ENCODE measurements at regions not wholly inside any gene's neighbourhood (a gene's known extent, or its start where the extent isn't known, plus 50 kb on each side); places are given as distances from the start of the nearest gene placed in this dataset.

- no peak for DNase-seq (ENCODE audit: low read depth, low spot score)
- in situ Hi-C loops (cut with HindIII; ENCODE audit: low pct_unique_long_range_greater_than_20kb, low sequenced_read_pairs) = no loop called here
Observed at GRCh38 chr5:44665101-44665701, 143.5 kb upstream of the MRPS30 start.

DNA sequence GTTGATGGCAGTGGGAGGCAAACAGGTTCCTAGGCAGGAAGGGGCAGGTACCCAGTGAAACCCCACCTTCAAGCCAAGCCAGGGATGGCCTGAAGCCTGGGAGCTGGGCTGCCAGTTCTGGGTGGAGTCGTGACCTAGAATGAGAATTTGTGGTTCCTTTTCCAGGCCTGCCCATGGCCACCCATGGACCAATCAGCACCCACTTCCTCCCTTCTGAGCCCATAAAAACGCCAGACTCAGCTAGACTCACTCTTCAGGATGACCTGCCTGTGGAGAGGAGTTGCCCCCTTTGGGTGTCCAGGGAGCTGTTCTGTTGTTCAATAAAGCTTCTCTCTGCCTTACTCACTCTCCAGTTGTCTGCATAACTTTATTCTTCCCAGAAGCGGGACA, 144.0 kb upstream of the MRPS30 start:
- DNase-seq (ENCODE audit: low read depth, low spot score) = no peak
- in situ Hi-C loops (cut with HindIII; ENCODE audit: low pct_unique_long_range_greater_than_20kb, low sequenced_read_pairs) = no loop called here

GRCh38 chr5:44663991-44664710, 144.6 kb upstream of the MRPS30 start:
- in situ Hi-C loops (cut with HindIII; ENCODE audit: low pct_unique_long_range_greater_than_20kb, low sequenced_read_pairs) = no loop called here
- DNase-seq (ENCODE audit: low read depth, low spot score) = no peak

DNA sequence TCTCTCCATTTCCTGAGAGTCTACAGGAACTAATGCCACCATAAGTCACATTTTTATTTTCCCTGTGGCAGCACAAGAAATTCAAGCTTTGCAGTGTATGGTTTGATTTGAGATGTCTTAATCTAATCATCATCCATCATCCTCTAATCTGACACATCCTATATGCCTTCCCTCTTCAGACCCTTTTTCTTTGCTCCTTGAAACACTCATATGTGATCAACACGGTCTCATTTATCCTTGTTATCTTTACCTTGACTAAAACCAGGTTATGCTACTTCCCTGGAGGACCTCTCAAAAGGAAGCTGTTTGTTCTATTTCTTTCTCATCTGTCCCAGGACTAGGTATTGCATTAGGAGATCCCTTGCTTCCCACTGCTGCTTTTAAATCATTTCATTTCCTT, 146.9 kb upstream of the MRPS30 start:
- in situ Hi-C loops (cut with HindIII; ENCODE audit: low pct_unique_long_range_greater_than_20kb, low sequenced_read_pairs) = no loop called here

DNA sequence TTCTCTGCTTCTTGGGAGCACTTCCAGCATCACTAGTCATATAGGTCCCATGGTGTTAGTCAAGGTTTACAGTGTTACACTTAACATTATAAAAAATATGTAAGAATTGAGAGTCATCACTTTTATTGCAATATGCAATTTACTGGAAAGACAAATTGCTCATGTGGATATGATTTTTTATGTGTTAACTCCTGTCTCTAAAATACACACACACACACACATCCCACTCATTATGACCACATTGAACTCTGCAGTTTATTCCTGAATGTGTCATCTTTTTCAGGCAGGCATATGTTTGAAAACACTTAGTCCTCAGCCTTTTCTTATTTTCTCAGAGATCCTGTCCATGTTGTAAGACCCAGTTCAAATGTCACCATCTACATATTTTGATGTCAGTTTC, 148.5 kb upstream of the MRPS30 start:
- in situ Hi-C loops (cut with HindIII; ENCODE audit: low pct_unique_long_range_greater_than_20kb, low sequenced_read_pairs) = no loop called here
- DNase-seq (ENCODE audit: low read depth, low spot score) = no peak

More for the DNA sequence above, 146.9 kb upstream of the MRPS30 start:
- no peak for DNase-seq (ENCODE audit: low read depth, low spot score)

DNA sequence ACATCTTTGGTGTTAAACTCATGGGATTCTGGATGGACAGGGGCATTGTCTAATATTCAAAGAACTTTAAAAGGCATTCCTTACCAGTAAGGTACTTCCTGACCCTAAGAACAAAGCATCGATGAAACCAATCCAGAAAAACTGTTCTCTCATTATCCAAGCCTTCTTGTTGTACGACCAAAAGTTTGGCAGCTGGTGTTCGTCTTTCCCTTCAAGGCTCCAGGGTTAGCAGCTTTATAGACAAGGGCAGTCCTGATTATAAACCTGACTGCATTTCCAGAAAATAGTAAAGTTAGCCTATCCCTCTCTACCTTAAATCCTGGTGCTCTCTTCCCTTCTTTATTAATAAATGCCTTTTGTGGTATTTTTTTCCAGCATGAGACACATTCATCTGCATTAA, 149.4 kb upstream of the MRPS30 start:
- in situ Hi-C loops (cut with HindIII; ENCODE audit: low pct_unique_long_range_greater_than_20kb, low sequenced_read_pairs) = no loop called here
- DNase-seq (ENCODE audit: low read depth, low spot score) = no peak

DNA sequence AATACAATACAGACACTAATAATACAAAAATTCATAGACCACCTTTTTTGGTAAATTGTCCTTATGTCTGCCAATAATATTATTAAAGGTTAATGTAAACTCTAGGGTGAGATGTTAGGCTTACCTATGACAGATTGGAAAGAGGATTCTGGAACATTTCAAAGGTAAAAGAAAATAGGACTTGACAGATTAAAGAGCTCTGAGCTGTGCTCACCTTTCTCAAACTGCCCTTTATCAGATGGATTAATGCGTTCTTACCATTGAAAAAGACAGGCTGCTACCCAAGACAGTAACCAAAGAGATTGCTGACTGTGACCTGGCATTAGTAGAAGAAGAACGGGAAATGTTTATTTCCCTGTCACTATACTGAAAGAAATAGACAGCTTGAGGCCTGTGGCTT, 156.1 kb upstream of the MRPS30 start:
- DNase-seq (ENCODE audit: low read depth, low spot score) = no peak
- in situ Hi-C loops (cut with HindIII; ENCODE audit: low pct_unique_long_range_greater_than_20kb, low sequenced_read_pairs) = no loop called here

- in situ Hi-C loops (cut with HindIII; ENCODE audit: low pct_unique_long_range_greater_than_20kb, low sequenced_read_pairs) = no loop called here
- DNase-seq (ENCODE audit: low read depth, low spot score) = peak; percentile 34
Observed at GRCh38 chr5:44646016-44646415, 162.7 kb upstream of the MRPS30 start.

GRCh38 chr5:44645502-44645901, 163.2 kb upstream of the MRPS30 start:
- in situ Hi-C loops (cut with HindIII; ENCODE audit: low pct_unique_long_range_greater_than_20kb, low sequenced_read_pairs) = no loop called here
- no peak for DNase-seq (ENCODE audit: low read depth, low spot score)

GRCh38 chr5:44644628-44645027, 164.1 kb upstream of the MRPS30 start:
- no peak for DNase-seq (ENCODE audit: low read depth, low spot score)
- in situ Hi-C loops (cut with HindIII; ENCODE audit: low pct_unique_long_range_greater_than_20kb, low sequenced_read_pairs) = no loop called here

- no peak for DNase-seq (ENCODE audit: low read depth, low spot score)
- in situ Hi-C loops (cut with HindIII; ENCODE audit: low pct_unique_long_range_greater_than_20kb, low sequenced_read_pairs) = no loop called here
Observed at GRCh38 chr5:44641820-44642219, 166.9 kb upstream of the MRPS30 start.

DNA sequence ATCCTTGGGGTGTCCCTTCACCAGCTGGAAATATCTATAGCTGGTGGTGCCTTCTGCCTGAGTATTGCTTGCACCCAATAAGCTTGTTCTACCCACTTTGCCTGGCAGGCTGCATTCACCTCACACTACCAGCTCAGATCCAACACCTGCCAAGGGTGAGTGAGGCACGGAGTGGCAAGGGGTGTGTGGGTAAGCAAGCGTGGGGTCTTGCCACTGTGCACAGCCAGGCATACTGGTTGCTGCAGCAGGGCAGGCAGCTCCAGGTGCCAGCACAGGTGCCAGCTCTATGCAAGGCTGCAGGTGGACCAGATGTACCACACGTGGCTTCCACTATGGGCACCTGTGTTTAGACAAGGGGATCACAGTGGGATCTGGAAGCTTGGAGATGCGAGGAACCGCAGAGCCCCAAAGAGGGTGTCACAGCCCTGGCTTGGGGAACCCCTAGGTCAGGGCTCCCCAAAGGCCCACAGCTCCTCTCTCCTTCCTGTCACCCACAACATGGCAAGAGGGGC, 167.7 kb upstream of the MRPS30 start:
- DNase-seq (ENCODE audit: low read depth, low spot score) = no peak
- in situ Hi-C loops (cut with HindIII; ENCODE audit: low pct_unique_long_range_greater_than_20kb, low sequenced_read_pairs) = no loop called here

GRCh38 chr5:44637916-44638869, 170.6 kb upstream of the MRPS30 start:
- in situ Hi-C loops (cut with HindIII; ENCODE audit: low pct_unique_long_range_greater_than_20kb, low sequenced_read_pairs) = no loop called here
- DNase-seq (ENCODE audit: low read depth, low spot score) = no peak

- in situ Hi-C loops (cut with HindIII; ENCODE audit: low pct_unique_long_range_greater_than_20kb, low sequenced_read_pairs) = no loop called here
Observed at GRCh38 chr5:44632344-44632743, 176.4 kb upstream of the MRPS30 start.

GRCh38 chr5:44626846-44627245, 181.9 kb upstream of the MRPS30 start:
- DNase-seq (ENCODE audit: low read depth, low spot score) = no peak
- in situ Hi-C loops (cut with HindIII; ENCODE audit: low pct_unique_long_range_greater_than_20kb, low sequenced_read_pairs) = no loop called here

More at GRCh38 chr5:44632344-44632743, 176.4 kb upstream of the MRPS30 start:
- no peak for DNase-seq (ENCODE audit: low read depth, low spot score)

- no peak for DNase-seq (ENCODE audit: low read depth, low spot score)
- in situ Hi-C loops (cut with HindIII; ENCODE audit: low pct_unique_long_range_greater_than_20kb, low sequenced_read_pairs) = no loop called here
Observed at GRCh38 chr5:44622331-44622730, 186.4 kb upstream of the MRPS30 start.

DNA sequence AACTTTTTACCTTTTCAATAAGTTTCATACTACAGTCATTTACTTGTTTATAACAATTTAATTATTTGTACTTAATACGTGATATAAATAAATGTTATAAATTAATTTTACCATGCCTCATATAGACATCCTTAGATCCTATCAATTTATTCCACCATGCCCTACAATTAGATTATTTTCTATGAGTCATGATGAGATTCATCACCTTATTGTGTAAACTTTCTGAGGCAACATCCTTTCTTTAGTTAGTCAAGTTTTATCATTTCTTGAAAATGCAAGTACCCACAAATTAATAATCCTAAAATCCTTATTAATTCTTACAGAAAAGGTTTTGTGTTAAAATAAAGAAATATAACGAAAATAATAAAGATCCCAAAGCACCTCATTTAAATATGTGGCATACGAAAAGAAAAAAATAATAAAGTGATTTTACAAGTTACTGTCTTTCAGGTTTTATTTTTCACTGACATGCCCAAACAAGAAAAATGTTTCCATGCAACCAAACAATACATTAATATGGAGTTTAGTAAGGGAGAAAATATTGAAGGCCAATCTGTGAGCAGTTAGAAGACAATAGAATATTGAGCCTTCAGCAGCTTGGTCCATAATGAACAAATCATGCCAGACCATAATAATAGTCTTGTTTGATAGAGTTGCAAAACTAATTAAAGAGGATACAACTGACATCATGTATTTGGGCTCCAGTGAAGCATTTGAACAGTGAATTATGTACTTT, 188.7 kb upstream of the MRPS30 start:
- in situ Hi-C loops (cut with HindIII; ENCODE audit: low pct_unique_long_range_greater_than_20kb, low sequenced_read_pairs) = no loop called here
- no peak for DNase-seq (ENCODE audit: low read depth, low spot score)

GRCh38 chr5:44614845-44615244, 193.9 kb upstream of the MRPS30 start:
- in situ Hi-C loops (cut with HindIII; ENCODE audit: low pct_unique_long_range_greater_than_20kb, low sequenced_read_pairs) = no loop called here

More at GRCh38 chr5:44614845-44615244, 193.9 kb upstream of the MRPS30 start:
- DNase-seq (ENCODE audit: low read depth, low spot score) = no peak
